Thoracic aorta (tissue), 2 donors: ENCODE measurements at regions not wholly inside any gene's neighbourhood (a gene's known extent, or its start where the extent isn't known, plus 50 kb on each side); places are given as distances from the start of the nearest gene placed in this dataset.

Experiments
- ATAC-seq: fragments of 150-250 bp; one replicate; pipeline ENCODE4 v1.8.0; 2017; ENCODE audit warnings: low read depth; ENCODE audit not compliant: insufficient number of reproducible peaks, low FRiP score
- DNase-seq: peaks from one replicate; pipeline ENCODE4 v3.0.0-alpha.2; 2020; ENCODE audit warnings: low spot score
- H3K27ac ChIP-seq, 2 donors: fragments of 200-600 bp; sonication (generic); 1 replicate in 1 of 2; 2 replicates in 1 of 2; pipeline ENCODE4 v1.5.1; 2016; ENCODE audit warnings: mild to moderate bottlenecking in 2 of 2, moderate library complexity in 2 of 2
- H3K27me3 ChIP-seq: fragments of 200-600 bp; sonication (generic); replicated peaks from 2 replicates; pipeline ENCODE4 v1.6.0; 2016; ENCODE audit warnings: mild to moderate bottlenecking; ENCODE audit not compliant: insufficient read depth
- H3K36me3 ChIP-seq: fragments of 200-600 bp; sonication (generic); one replicate; pipeline ENCODE4 v1.5.1; 2016
- H3K4me1 ChIP-seq, 2 donors: fragments of 200-600 bp; sonication (generic); 1 replicate in 1 of 2; 2 replicates in 1 of 2; pipeline versions ENCODE4 v1.5.1 to v1.6.0; 2016; ENCODE audit warnings: low read depth in 2 of 2, mild to moderate bottlenecking in 1 of 2; ENCODE audit not compliant: control insufficient read depth in 1 of 2
- H3K4me3 ChIP-seq: fragments of 200-600 bp; sonication (generic); 2 replicates; pipeline ENCODE4 v1.5.1; 2016; ENCODE audit warnings: mild to moderate bottlenecking
- H3K9me3 ChIP-seq: fragments of 200-600 bp; sonication (generic); 2 replicates; pipeline ENCODE4 v1.5.1; 2016
- TF ChIP-seq, protein P1 (sequence below): fragments of 200-600 bp; sonication (generic); IDR thresholded peaks from one replicate; pipeline ENCODE4 v1.5.1; 2019; ENCODE audit warnings: antibody characterized with exemption

DNA sequence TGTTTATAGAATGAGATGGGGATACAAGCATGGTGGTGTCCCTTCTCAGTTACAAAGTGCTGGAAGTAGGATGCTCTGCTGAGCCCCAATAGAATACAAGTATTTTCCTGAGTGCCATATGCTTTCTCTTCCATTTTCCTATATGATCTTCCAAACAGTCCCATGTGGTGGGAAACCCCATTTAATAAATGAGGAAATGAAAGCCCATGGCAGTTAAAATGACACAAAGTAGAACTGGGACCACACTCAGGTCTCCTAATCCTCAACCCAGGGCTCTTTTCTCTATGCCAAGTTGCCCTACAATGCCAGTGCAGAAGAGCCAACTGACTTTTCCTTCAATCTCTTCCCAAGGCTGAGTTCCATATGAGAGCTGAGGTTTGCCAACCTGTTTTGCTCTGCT lies 198.0 kb upstream of the FOXN2 start:
- TF ChIP-seq, protein P1, sequence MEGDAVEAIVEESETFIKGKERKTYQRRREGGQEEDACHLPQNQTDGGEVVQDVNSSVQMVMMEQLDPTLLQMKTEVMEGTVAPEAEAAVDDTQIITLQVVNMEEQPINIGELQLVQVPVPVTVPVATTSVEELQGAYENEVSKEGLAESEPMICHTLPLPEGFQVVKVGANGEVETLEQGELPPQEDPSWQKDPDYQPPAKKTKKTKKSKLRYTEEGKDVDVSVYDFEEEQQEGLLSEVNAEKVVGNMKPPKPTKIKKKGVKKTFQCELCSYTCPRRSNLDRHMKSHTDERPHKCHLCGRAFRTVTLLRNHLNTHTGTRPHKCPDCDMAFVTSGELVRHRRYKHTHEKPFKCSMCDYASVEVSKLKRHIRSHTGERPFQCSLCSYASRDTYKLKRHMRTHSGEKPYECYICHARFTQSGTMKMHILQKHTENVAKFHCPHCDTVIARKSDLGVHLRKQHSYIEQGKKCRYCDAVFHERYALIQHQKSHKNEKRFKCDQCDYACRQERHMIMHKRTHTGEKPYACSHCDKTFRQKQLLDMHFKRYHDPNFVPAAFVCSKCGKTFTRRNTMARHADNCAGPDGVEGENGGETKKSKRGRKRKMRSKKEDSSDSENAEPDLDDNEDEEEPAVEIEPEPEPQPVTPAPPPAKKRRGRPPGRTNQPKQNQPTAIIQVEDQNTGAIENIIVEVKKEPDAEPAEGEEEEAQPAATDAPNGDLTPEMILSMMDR: no peak
- Histone ChIP-seq H3K9me3 (no peaks in the 10 kb centered on the region), H3K27ac (no peak overlapping the region), H3K4me1 (no peaks in the 10 kb centered on the region), H3K4me3 (no peak overlapping the region), H3K36me3 (no peaks in the 10 kb centered on the region), H3K27me3 (no peaks in the 10 kb centered on the region)
- no peak for ATAC-seq
- no peak for DNase-seq

DNA sequence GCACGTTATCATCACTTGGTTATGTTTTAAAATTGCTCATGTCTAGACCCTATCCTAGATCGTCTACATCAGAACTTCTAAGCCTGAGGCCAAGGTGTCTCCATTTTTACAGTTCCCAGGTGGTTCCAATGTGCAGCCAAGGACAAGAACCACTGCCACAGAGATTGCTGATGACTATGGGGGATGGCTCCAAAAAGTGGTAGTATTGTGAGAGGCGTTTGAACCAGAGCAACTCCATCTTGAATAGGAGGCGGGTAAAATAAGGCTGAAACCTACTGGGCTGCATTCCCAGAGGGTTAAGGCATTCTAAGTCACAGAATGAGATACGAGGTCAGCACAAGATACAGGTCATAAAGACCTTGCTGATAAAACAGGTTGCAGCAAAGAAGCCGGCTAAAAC lies 195.6 kb upstream of the FOXN2 start:
- TF ChIP-seq, protein P1: no peak
- Histone ChIP-seq H3K4me1 (no peaks in the 10 kb centered on the region), H3K9me3 (no peaks in the 10 kb centered on the region), H3K27me3 (no peaks in the 10 kb centered on the region), H3K27ac (no peak overlapping the region), H3K4me3 (no peak overlapping the region), H3K36me3 (no peaks in the 10 kb centered on the region)
- ATAC-seq (no peak), DNase-seq (no peak)

DNA sequence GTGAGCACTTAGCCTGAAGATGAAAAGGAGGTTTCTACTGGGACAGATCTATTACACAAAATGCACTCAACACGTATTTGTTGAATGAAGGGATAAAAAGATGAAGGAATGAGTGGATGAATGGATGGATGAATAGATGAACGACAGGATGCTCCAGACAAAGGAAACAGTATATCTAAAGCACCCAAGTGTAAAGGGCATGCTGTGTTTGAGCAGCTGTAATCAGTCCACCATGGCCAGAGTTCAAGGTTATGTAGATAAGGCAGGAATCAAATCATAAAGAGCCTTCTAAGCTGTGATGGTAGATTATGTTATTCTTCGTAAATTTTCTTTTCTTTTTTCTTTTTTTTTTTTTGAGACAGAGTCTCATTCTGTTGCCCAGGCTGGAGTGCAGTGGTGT lies 194.4 kb upstream of the FOXN2 start:
- no peak for ATAC-seq
- TF ChIP-seq, protein P1: no peak
- no peaks in the 10 kb centered on the region for H3K36me3 ChIP-seq
- no peak overlapping the region for H3K27ac ChIP-seq
- H3K4me1 ChIP-seq: no peaks in the 10 kb centered on the region
- no peak for DNase-seq
- no peaks in the 10 kb centered on the region for H3K27me3 ChIP-seq
- no peak overlapping the region for H3K4me3 ChIP-seq
- H3K9me3 ChIP-seq: no peaks in the 10 kb centered on the region

DNA sequence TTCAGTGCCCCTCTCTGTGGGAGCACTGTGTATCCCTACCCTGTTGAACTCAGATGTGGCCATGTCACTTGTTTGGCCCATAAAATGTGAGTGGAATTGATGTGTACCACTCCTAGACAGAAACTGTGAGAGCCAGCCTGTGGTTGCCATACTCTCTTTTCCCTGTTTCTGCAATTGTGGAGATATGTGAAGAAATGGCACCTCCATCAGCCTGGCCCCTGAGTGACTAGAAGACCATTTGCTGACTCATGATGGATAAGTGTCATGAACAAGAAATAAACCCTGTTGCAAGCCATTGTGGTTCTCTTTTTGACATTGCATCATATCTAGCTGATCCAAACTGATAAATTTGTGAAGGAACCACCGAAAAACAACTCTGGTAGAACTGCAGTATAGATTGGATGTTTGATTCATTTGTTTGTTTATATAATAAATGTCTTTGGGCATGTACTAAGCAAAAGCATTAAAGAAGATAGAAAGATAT lies 193.7 kb upstream of the FOXN2 start:
- H3K27ac ChIP-seq: no peak overlapping the region
- no peak overlapping the region for H3K4me3 ChIP-seq
- H3K36me3 ChIP-seq: no peaks in the 10 kb centered on the region
- no peaks in the 10 kb centered on the region for H3K9me3 ChIP-seq
- DNase-seq (no peak), ATAC-seq (no peak)
- TF ChIP-seq, protein P1: no peak
- H3K27me3 ChIP-seq: no peaks in the 10 kb centered on the region
- no peaks in the 10 kb centered on the region for H3K4me1 ChIP-seq

DNA sequence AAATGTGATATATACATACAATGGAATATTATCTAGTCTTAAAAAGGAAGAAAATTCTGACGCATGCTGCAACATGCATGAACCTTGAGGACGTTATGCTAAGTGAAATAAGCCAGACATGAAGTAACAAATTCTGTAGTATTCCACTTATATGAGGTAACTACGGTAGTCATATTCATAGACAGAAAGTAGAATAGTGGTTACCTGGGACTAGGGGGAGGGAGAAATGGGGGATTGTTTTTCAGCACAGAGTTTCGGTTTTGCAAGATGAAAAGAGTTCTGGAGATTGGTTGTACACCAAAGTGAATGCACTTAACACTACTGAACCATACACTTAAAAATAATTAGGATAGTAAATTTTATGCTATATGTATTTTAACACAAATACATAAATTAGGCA lies 192.3 kb upstream of the FOXN2 start:
- Histone ChIP-seq H3K27ac (no peak overlapping the region), H3K36me3 (no peaks in the 10 kb centered on the region), H3K27me3 (no peaks in the 10 kb centered on the region), H3K4me1 (no peaks in the 10 kb centered on the region), H3K4me3 (no peak overlapping the region), H3K9me3 (no peaks in the 10 kb centered on the region)
- DNase-seq (no peak), ATAC-seq (no peak)
- TF ChIP-seq, protein P1: no peak
